ENCODE measurements at regions not wholly inside any gene's neighbourhood (a gene's known extent, or its start where the extent isn't known, plus 50 kb on each side); places are given as distances from the start of the nearest gene placed in this dataset.

- TF ChIP-seq, protein P1, sequence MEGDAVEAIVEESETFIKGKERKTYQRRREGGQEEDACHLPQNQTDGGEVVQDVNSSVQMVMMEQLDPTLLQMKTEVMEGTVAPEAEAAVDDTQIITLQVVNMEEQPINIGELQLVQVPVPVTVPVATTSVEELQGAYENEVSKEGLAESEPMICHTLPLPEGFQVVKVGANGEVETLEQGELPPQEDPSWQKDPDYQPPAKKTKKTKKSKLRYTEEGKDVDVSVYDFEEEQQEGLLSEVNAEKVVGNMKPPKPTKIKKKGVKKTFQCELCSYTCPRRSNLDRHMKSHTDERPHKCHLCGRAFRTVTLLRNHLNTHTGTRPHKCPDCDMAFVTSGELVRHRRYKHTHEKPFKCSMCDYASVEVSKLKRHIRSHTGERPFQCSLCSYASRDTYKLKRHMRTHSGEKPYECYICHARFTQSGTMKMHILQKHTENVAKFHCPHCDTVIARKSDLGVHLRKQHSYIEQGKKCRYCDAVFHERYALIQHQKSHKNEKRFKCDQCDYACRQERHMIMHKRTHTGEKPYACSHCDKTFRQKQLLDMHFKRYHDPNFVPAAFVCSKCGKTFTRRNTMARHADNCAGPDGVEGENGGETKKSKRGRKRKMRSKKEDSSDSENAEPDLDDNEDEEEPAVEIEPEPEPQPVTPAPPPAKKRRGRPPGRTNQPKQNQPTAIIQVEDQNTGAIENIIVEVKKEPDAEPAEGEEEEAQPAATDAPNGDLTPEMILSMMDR (IDR thresholded peaks at IDR 0.05; ENCODE audit: low read depth, low read length): no peak
- no peak for DNase-seq (ENCODE audit: extremely low read depth, low read depth)
Measured at GRCh38 chr4:32564626-32565025, 1844.5 kb downstream of the PCDH7 start.

GRCh38 chr4:32569861-32570260 lies 1849.7 kb downstream of the PCDH7 start:
- no peak for DNase-seq (ENCODE audit: extremely low read depth, low read depth)

DNA sequence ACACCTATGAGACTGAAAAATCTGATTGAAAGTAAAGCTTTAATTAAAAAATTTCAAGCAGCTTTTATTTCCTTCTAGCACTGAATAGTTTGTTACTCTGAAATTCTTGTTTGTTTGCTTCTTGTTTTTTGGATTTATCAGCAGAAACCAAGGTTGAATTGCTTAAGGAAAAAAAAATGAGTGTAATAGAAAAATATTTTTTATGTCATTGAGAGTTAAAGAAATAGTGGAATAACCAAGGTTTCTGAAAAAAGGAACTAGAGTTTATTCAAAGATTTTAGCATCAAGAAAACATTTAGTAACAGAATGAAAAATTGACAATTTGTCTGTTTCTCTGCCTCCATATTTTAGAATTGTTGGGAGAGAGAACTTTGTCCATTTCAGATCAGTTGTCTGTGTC lies 1852.2 kb downstream of the PCDH7 start:
- TF ChIP-seq, protein P1 (IDR thresholded peaks at IDR 0.05; ENCODE audit: low read depth, low read length): no peak
- no peak for DNase-seq (ENCODE audit: extremely low read depth, low read depth)

More at GRCh38 chr4:32569861-32570260, 1849.7 kb downstream of the PCDH7 start:
- TF ChIP-seq, protein P1 (IDR thresholded peaks at IDR 0.05; ENCODE audit: low read depth, low read length): no peak

GRCh38 chr4:32574803-32575202 lies 1854.6 kb downstream of the PCDH7 start:
- no peak for DNase-seq (ENCODE audit: extremely low read depth, low read depth)
- TF ChIP-seq, protein P1 (IDR thresholded peaks at IDR 0.05; ENCODE audit: low read depth, low read length): no peak

DNA sequence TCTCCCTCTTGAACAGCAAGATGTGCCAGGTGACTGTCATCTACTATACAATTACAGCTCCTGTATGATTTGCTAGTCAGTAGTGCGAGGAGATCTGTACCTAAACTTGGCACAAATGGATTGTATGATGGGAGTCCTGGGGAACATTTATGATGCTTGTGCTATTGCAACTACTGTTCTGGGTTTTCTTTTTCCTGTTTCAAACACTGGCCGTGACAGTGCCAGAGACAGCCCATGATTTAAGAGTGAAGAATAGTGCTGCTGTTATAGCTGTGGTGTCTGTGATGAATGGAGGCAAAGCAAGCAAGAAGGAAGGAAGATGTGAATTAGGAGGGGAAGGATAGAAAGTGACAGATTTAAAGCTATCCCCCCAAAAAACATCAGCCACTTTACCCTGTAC lies 1868.9 kb downstream of the PCDH7 start:
- DNase-seq (ENCODE audit: extremely low read depth, low read depth): no peak
- TF ChIP-seq, protein P1 (IDR thresholded peaks at IDR 0.05; ENCODE audit: low read depth, low read length): no peak

GRCh38 chr4:32589853-32590252 lies 1869.7 kb downstream of the PCDH7 start:
- TF ChIP-seq, protein P1 (IDR thresholded peaks at IDR 0.05; ENCODE audit: low read depth, low read length): no peak

DNA sequence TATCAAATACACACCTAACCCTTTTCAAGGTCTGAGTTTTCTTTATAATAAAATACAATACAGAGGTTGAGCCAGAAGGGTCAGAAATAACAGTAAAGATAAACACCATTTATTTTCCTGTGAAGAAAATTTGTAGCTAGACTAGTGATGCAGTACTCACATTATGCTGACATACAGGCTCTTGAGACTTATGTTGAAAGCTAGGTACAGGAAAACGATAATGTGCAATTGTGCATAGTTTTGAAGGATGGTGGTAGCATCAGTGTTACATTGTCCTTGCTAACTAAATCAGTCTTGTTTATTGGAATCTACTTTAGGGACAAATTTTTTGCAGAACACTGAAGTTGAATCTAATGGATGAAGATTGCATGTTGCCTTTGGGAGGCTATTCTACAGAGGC lies 1877.2 kb downstream of the PCDH7 start:
- TF ChIP-seq, protein P1 (IDR thresholded peaks at IDR 0.05; ENCODE audit: low read depth, low read length): no peak
- DNase-seq (ENCODE audit: extremely low read depth, low read depth): no peak

More at GRCh38 chr4:32589853-32590252, 1869.7 kb downstream of the PCDH7 start:
- no peak for DNase-seq (ENCODE audit: extremely low read depth, low read depth)
